ENCODE measurements at regions not wholly inside any gene's neighbourhood (a gene's known extent, or its start where the extent isn't known, plus 50 kb on each side); places are given as distances from the start of the nearest gene placed in this dataset.

DNA sequence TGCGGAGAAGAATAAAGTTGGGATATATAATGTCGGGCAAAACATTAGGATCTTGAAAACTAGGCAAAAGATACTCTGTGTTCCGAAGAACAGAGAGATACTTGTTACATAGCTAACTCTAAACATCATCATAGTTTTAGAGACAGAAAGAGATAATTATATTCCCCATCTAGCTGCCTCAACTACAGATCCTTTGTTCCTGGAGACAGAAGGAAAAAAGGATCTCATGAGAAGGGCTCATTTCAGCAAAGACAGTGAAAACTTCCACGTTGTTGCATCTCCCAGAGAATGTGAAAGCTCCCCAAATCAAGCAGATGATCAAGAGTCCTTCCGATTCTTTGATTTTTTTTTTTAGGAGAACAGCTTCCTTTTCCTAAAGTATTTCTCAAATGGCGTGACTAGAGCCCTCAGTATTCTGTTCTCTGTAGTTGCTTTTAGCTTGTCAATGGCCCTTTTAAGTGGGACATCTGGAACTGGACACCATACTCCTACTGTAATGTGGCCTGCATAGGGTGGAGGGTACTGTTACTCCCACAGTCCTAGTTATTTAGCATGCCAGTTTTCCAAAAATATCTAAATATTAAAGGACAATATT is 1048.2 kb downstream of the TTLL7 start:
- TF ChIP-seq, protein P1, sequence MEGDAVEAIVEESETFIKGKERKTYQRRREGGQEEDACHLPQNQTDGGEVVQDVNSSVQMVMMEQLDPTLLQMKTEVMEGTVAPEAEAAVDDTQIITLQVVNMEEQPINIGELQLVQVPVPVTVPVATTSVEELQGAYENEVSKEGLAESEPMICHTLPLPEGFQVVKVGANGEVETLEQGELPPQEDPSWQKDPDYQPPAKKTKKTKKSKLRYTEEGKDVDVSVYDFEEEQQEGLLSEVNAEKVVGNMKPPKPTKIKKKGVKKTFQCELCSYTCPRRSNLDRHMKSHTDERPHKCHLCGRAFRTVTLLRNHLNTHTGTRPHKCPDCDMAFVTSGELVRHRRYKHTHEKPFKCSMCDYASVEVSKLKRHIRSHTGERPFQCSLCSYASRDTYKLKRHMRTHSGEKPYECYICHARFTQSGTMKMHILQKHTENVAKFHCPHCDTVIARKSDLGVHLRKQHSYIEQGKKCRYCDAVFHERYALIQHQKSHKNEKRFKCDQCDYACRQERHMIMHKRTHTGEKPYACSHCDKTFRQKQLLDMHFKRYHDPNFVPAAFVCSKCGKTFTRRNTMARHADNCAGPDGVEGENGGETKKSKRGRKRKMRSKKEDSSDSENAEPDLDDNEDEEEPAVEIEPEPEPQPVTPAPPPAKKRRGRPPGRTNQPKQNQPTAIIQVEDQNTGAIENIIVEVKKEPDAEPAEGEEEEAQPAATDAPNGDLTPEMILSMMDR (IDR thresholded peaks at IDR 0.05), result no peak
- no peak for TF ChIP-seq POLR2A (IDR thresholded peaks at IDR 0.05)

Data from adrenal gland (tissue), 5 donors.